ENCODE measurements at regions not wholly inside any gene's neighbourhood (a gene's known extent, or its start where the extent isn't known, plus 50 kb on each side); places are given as distances from the start of the nearest gene placed in this dataset.
A peak's percentile ranks its signal among the peaks of the same experiment; 100 is the strongest.

DNA sequence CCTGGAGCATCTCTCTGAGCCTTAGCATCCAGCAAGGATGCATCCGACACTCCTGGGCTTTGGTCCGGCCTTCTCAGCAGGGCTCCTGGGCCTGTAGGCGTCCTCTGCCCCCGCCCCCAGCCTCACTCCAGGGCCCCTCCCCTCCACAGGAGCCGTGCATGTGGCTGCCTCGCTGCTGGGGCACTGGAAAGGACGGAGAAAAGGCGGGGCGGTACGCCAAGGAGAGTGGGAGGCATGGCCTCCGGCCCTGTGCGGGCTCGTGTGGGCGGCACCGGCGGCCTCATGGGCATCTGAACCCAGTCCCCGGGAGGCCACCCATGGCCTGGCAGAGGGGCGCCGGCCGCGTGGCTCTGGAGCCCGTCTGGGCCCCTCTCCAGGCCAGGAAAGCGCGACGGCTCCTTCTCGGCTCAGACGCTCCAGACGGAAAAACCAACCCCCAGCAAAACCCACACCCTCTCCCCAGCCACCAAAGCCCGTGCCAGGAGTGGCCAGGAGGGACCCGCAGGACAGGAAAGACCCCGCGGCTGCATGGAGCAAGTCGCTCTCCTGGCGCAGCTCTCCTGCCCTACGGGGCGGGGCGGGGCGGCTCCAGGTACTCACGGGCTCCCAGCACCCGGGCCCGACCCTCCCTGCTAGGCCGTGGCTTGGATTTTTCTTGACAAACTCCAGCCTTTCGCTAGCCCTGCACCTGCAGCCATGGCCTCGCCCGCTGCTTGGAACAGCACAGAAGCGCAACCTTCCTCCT, 419.9 kb downstream of the QKI start:
- H3K4me1 ChIP-seq, result no peaks in the 10 kb centered on the region
- no peaks in the 10 kb centered on the region for H3K36me3 ChIP-seq
- DNase-seq (peak in 1 of 4 donors; percentile 78), ATAC-seq (no peak)
- H3K9me3 ChIP-seq, result peaks cover 0 to 4% of the 10 kb centered on the region in 2 donors
- no peak overlapping the region for H3K27ac ChIP-seq
- TF ChIP-seq, protein P1, sequence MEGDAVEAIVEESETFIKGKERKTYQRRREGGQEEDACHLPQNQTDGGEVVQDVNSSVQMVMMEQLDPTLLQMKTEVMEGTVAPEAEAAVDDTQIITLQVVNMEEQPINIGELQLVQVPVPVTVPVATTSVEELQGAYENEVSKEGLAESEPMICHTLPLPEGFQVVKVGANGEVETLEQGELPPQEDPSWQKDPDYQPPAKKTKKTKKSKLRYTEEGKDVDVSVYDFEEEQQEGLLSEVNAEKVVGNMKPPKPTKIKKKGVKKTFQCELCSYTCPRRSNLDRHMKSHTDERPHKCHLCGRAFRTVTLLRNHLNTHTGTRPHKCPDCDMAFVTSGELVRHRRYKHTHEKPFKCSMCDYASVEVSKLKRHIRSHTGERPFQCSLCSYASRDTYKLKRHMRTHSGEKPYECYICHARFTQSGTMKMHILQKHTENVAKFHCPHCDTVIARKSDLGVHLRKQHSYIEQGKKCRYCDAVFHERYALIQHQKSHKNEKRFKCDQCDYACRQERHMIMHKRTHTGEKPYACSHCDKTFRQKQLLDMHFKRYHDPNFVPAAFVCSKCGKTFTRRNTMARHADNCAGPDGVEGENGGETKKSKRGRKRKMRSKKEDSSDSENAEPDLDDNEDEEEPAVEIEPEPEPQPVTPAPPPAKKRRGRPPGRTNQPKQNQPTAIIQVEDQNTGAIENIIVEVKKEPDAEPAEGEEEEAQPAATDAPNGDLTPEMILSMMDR (IDR thresholded peaks at IDR 0.05), result no peak
- H3K4me3 ChIP-seq, result no peak overlapping the region
- no peaks in the 10 kb centered on the region for H3K27me3 ChIP-seq
- intact Hi-C loops (cut with DNase I), result no loop called here

GRCh38 chr6:163831736-163832135, 417.2 kb downstream of the QKI start:
- no peaks in the 10 kb centered on the region for H3K36me3 ChIP-seq
- H3K27ac ChIP-seq, result no peak overlapping the region
- H3K4me3 ChIP-seq, result no peak overlapping the region
- TF ChIP-seq, protein P1 (IDR thresholded peaks at IDR 0.05), result no peak
- ATAC-seq (no peak), DNase-seq (no peak)
- intact Hi-C loops (cut with DNase I), result no loop called here
- no peaks in the 10 kb centered on the region for H3K4me1 ChIP-seq
- no peaks in the 10 kb centered on the region for H3K27me3 ChIP-seq
- H3K9me3 ChIP-seq, result peaks cover 0 to 4% of the 10 kb centered on the region in 2 donors

- intact Hi-C loops (cut with DNase I), result no loop called here
- ATAC-seq (no peak), DNase-seq (no peak)
- H3K4me3 ChIP-seq, result no peak overlapping the region
- H3K4me1 ChIP-seq, result no peaks in the 10 kb centered on the region
- TF ChIP-seq, protein P1 (IDR thresholded peaks at IDR 0.05), result no peak
- no peaks in the 10 kb centered on the region for H3K27me3 ChIP-seq
- H3K36me3 ChIP-seq, result no peaks in the 10 kb centered on the region
- no peak overlapping the region for H3K27ac ChIP-seq
- H3K9me3 ChIP-seq, result peaks cover 0 to 4% of the 10 kb centered on the region in 2 donors
Observed at GRCh38 chr6:163830641-163831040, 416.1 kb downstream of the QKI start.

DNA sequence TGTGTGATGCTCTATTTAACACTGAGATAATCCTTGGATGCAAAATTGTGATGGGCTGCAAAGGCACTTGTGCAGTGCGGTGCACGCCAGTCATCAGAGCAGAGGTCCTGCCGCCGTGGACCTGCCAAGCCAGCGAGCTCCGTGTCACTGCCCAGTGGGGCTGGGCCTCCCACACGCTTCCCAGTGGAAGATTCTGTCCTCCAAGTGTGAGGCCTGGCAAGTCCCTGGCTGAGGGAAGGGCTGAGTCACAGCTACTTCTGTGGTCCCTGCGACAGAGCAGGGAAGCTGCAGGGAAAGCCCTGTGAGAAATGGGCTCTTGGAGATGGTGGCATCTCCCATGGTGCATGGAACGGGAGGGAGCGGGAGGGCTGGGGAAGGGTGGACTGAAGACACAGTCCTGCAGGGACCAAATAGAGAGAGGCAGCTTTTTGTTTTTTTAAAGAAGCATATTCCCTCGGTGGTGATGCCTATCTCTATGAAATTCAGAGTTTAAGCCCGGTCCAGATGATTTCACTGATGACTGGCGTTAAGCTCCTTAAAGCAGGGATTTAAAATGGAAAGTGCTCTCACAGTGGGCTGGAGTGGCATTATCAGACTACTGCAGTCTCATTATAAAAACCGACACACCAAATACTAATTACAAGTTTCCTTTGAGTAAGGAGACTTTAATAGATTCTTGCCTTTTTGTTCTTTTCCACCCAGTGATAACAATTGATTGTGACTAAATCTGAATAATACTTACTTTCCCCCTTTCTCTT, 413.7 kb downstream of the QKI start:
- no peaks in the 10 kb centered on the region for H3K27me3 ChIP-seq
- H3K27ac ChIP-seq, result no peak overlapping the region
- H3K9me3 ChIP-seq, result no peaks in the 10 kb centered on the region
- H3K4me3 ChIP-seq, result no peak overlapping the region
- ATAC-seq, result no peak
- no peaks in the 10 kb centered on the region for H3K36me3 ChIP-seq
- TF ChIP-seq, protein P1 (IDR thresholded peaks at IDR 0.05), result no peak
- intact Hi-C loops (cut with DNase I), result no loop called here
- no peaks in the 10 kb centered on the region for H3K4me1 ChIP-seq
- DNase-seq, result no peak

GRCh38 chr6:163827143-163827542, 412.6 kb downstream of the QKI start:
- TF ChIP-seq, protein P1 (IDR thresholded peaks at IDR 0.05), result no peak

More at GRCh38 chr6:163827143-163827542, 412.6 kb downstream of the QKI start:
- intact Hi-C loops (cut with DNase I), result no loop called here
- no peak for DNase-seq
- no peaks in the 10 kb centered on the region for H3K36me3 ChIP-seq
- H3K27me3 ChIP-seq, result no peaks in the 10 kb centered on the region
- no peak overlapping the region for H3K27ac ChIP-seq
- ATAC-seq, result no peak
- H3K9me3 ChIP-seq, result no peaks in the 10 kb centered on the region
- H3K4me1 ChIP-seq, result no peaks in the 10 kb centered on the region
- no peak overlapping the region for H3K4me3 ChIP-seq
